GM19238 (cell line): ENCODE measurements at regions not wholly inside any gene's neighbourhood (a gene's known extent, or its start where the extent isn't known, plus 50 kb on each side); places are given as distances from the start of the nearest gene placed in this dataset.

Experiments
- DNase-seq: peaks from one replicate; pipeline ENCODE4 v3.0.0; 2011; ENCODE audit warnings: low spot score; ENCODE audit not compliant: insufficient read length

GRCh38 chr15:81530271-81530691, 156.3 kb upstream of the TMC3 start:
- DNase-seq, result no peak

GRCh38 chr15:81529481-81529880, 155.5 kb upstream of the TMC3 start:
- no peak for DNase-seq

- no peak for DNase-seq
Observed at GRCh38 chr15:81526029-81526428, 152.0 kb upstream of the TMC3 start.

GRCh38 chr15:81524496-81524895, 150.5 kb upstream of the TMC3 start:
- no peak for DNase-seq

GRCh38 chr15:81523867-81524266, 149.9 kb upstream of the TMC3 start:
- DNase-seq, result no peak

GRCh38 chr15:81520480-81520879, 146.5 kb upstream of the TMC3 start:
- no peak for DNase-seq

GRCh38 chr15:81516461-81516860, 142.4 kb upstream of the TMC3 start:
- DNase-seq, result no peak

- DNase-seq, result no peak
Observed at GRCh38 chr15:81516012-81516411, 142.0 kb upstream of the TMC3 start.

GRCh38 chr15:81514725-81515124, 140.7 kb upstream of the TMC3 start:
- no peak for DNase-seq

- no peak for DNase-seq
Observed at GRCh38 chr15:81511138-81511537, 137.1 kb upstream of the TMC3 start.

- no peak for DNase-seq
Observed at GRCh38 chr15:81507831-81508230, 133.8 kb upstream of the TMC3 start.

GRCh38 chr15:81506936-81507335, 132.9 kb upstream of the TMC3 start:
- DNase-seq, result no peak

- DNase-seq, result no peak
Observed at GRCh38 chr15:81506071-81506470, 132.1 kb upstream of the TMC3 start.

GRCh38 chr15:81504170-81504905, 130.3 kb upstream of the TMC3 start:
- no peak for DNase-seq

- DNase-seq, result no peak
Observed at GRCh38 chr15:81502439-81502838, 128.4 kb upstream of the TMC3 start.

GRCh38 chr15:81500081-81500480, 126.1 kb upstream of the TMC3 start:
- no peak for DNase-seq

GRCh38 chr15:81498294-81498693, 124.3 kb upstream of the TMC3 start:
- DNase-seq, result no peak

GRCh38 chr15:81497238-81497637, 123.2 kb upstream of the TMC3 start:
- DNase-seq, result no peak

- DNase-seq, result no peak
Observed at GRCh38 chr15:81495780-81496467, 121.9 kb upstream of the TMC3 start.

GRCh38 chr15:81492969-81493645, 119.1 kb upstream of the TMC3 start:
- no peak for DNase-seq

- DNase-seq, result no peak
Observed at GRCh38 chr15:81492331-81492968, 118.4 kb upstream of the TMC3 start.
